ENCODE measurements at regions not wholly inside any gene's neighbourhood (a gene's known extent, or its start where the extent isn't known, plus 50 kb on each side); places are given as distances from the start of the nearest gene placed in this dataset.

DNA sequence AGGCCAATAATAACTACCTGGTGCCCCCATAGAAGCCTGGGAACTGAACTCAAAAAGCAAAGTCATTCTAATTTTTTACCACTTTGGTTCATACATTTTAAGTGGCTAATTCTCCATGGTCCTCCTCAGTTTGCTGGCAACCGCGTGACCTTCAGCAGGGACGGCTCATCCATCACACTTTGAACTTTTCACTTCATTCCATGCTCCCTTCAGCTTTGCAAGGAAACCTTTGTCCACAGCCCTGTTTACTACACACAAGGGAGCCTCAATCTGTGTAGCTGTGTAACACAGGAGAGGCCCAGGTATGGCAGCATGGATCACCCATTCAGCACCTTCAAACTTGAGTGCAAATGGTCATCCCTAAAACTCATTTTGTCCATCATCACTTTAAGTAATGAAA is 552.4 kb downstream of the IRX1 start:
- ChIA-PET CTCF (no interaction called here), POLR2A (no interaction called here)
- Histone ChIP-seq H3K36me3 (replicated peaks in 1 of 2; ENCODE audit: control extremely low read depth in 1 of 2, control insufficient read depth in 1 of 2, extremely low read depth in 1 of 2, insufficient read depth in 2 of 2, low read length in 1 of 2) (no peaks in the 10 kb centered on the region), H3K9ac (ENCODE audit: low read length) (no peak overlapping the region), H3K27me3 (replicated peaks in 1 of 4; ENCODE audit: control extremely low read depth in 1 of 4, control insufficient read depth in 3 of 4, insufficient read depth in 4 of 4, low read length in 3 of 4) (no peaks in the 10 kb centered on the region), H3K27ac (ENCODE audit: low read length in 2 of 2) (no peak overlapping the region), H3K4me2 (replicated peaks; ENCODE audit: low read depth, low read length, poor library complexity, severe bottlenecking) (no peak overlapping the region), H4K20me1 (ENCODE audit: control insufficient read depth, insufficient read depth, low read length, poor library complexity, severe bottlenecking) (no peaks in the 10 kb centered on the region), H3K79me2 (ENCODE audit: control insufficient read depth, insufficient read depth, low read length) (no peaks in the 10 kb centered on the region), H3K9me3 (ENCODE audit: control extremely low read depth in 1 of 3, control insufficient read depth in 2 of 3, insufficient read depth in 1 of 3, low read length in 2 of 3) (peaks cover 0 to 6% (median 0%) of the 10 kb centered on the region in 3 donors), H2AFZ (ENCODE audit: insufficient read depth, low read depth, low read length, poor library complexity, severe bottlenecking) (no peak overlapping the region), H3K4me3 (ENCODE audit: control extremely low read depth in 1 of 5, extremely low read depth in 1 of 5, insufficient read depth in 1 of 5, low read depth in 2 of 5, low read length in 4 of 5) (no peak overlapping the region), H3K4me1 (ENCODE audit: control insufficient read depth in 2 of 2, insufficient read depth in 2 of 2, low read length in 2 of 2) (no peaks in the 10 kb centered on the region)
- Mint-ChIP-seq H3K4me3 (no peak overlapping the region), H3K27ac (no peak overlapping the region), H3K9me3 (ENCODE audit: insufficient read depth) (peaks cover 3% of the 10 kb centered on the region), H3K4me1 (no peaks in the 10 kb centered on the region), H3K27me3 (no peaks in the 10 kb centered on the region)
- no peak for TF ChIP-seq EZH2 (IDR thresholded peaks at IDR 0.05; ENCODE audit: borderline replicate concordance, insufficient read depth, low read depth, low read length, poor library complexity, severe bottlenecking)
- TF ChIP-seq, protein P1, sequence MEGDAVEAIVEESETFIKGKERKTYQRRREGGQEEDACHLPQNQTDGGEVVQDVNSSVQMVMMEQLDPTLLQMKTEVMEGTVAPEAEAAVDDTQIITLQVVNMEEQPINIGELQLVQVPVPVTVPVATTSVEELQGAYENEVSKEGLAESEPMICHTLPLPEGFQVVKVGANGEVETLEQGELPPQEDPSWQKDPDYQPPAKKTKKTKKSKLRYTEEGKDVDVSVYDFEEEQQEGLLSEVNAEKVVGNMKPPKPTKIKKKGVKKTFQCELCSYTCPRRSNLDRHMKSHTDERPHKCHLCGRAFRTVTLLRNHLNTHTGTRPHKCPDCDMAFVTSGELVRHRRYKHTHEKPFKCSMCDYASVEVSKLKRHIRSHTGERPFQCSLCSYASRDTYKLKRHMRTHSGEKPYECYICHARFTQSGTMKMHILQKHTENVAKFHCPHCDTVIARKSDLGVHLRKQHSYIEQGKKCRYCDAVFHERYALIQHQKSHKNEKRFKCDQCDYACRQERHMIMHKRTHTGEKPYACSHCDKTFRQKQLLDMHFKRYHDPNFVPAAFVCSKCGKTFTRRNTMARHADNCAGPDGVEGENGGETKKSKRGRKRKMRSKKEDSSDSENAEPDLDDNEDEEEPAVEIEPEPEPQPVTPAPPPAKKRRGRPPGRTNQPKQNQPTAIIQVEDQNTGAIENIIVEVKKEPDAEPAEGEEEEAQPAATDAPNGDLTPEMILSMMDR (IDR thresholded peaks at IDR 0.05), result no peak
- ATAC-seq (ENCODE audit: low read depth), result no peak
- intact Hi-C loops (cut with micrococcal nuclease), result no loop called here
- 100% methylated on average over 3 of the region's 3 CpGs for WGBS (ENCODE audit: insufficient coverage)
- no peak for DNase-seq

DNA sequence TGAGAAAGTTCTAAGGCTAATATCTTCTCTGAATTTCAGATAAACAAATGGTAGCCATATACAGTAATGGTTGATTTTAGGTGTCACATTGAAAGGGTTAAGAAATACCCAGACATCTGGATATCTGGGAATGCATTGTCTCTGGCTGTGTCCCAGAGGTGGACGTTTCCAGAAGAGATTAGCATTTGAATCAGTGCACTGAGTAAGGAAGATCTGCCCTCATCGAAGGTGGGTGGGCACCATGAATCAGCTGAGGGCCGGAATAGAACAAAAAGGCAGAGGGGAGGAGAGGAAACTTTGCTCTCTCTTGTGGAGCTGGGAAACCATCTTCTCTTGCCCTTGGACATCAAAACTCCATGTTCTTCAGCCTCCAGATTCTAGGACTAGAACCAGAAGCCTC is 554.4 kb downstream of the IRX1 start:
- WGBS (ENCODE audit: insufficient coverage), result 40% methylated on average over 1 of the region's 3 CpGs
- H3K9ac ChIP-seq (ENCODE audit: low read length), result no peak overlapping the region

More for the DNA sequence above, 554.4 kb downstream of the IRX1 start:
- no peak overlapping the region for H3K4me2 ChIP-seq (replicated peaks; ENCODE audit: low read depth, low read length, poor library complexity, severe bottlenecking)
- no peaks in the 10 kb centered on the region for H4K20me1 ChIP-seq (ENCODE audit: control insufficient read depth, insufficient read depth, low read length, poor library complexity, severe bottlenecking)
- no peaks in the 10 kb centered on the region for H3K27me3 ChIP-seq (replicated peaks in 1 of 4; ENCODE audit: control extremely low read depth in 1 of 4, control insufficient read depth in 3 of 4, insufficient read depth in 4 of 4, low read length in 3 of 4)
- H3K27ac ChIP-seq (ENCODE audit: low read length in 2 of 2), result no peak overlapping the region
- H3K36me3 ChIP-seq (replicated peaks in 1 of 2; ENCODE audit: control extremely low read depth in 1 of 2, control insufficient read depth in 1 of 2, extremely low read depth in 1 of 2, insufficient read depth in 2 of 2, low read length in 1 of 2), result no peaks in the 10 kb centered on the region
- ChIA-PET POLR2A (no interaction called here), CTCF (no interaction called here)
- Mint-ChIP-seq H3K9me3 (ENCODE audit: insufficient read depth) (peaks cover 3% of the 10 kb centered on the region), H3K27ac (no peak overlapping the region), H3K27me3 (no peaks in the 10 kb centered on the region), H3K4me3 (no peak overlapping the region), H3K4me1 (no peaks in the 10 kb centered on the region)
- H3K9me3 ChIP-seq (ENCODE audit: control extremely low read depth in 1 of 3, control insufficient read depth in 2 of 3, insufficient read depth in 1 of 3, low read length in 2 of 3), result peaks cover 0 to 3% (median 0%) of the 10 kb centered on the region in 3 donors
- H3K4me3 ChIP-seq (ENCODE audit: control extremely low read depth in 1 of 5, extremely low read depth in 1 of 5, insufficient read depth in 1 of 5, low read depth in 2 of 5, low read length in 4 of 5), result no peak overlapping the region
- intact Hi-C loops (cut with micrococcal nuclease), result no loop called here
- no peaks in the 10 kb centered on the region for H3K79me2 ChIP-seq (ENCODE audit: control insufficient read depth, insufficient read depth, low read length)
- DNase-seq (no peak), ATAC-seq (ENCODE audit: low read depth) (no peak)
- TF ChIP-seq, protein P1 (IDR thresholded peaks at IDR 0.05), result no peak
- TF ChIP-seq EZH2 (IDR thresholded peaks at IDR 0.05; ENCODE audit: borderline replicate concordance, insufficient read depth, low read depth, low read length, poor library complexity, severe bottlenecking), result no peak
- no peak overlapping the region for H2AFZ ChIP-seq (ENCODE audit: insufficient read depth, low read depth, low read length, poor library complexity, severe bottlenecking)
- H3K4me1 ChIP-seq (ENCODE audit: control insufficient read depth in 2 of 2, insufficient read depth in 2 of 2, low read length in 2 of 2), result no peaks in the 10 kb centered on the region
